Muscle layer of colon (tissue), 2 donors: ENCODE measurements at regions not wholly inside any gene's neighbourhood (a gene's known extent, or its start where the extent isn't known, plus 50 kb on each side); places are given as distances from the start of the nearest gene placed in this dataset.

Experiments
- H3K27ac ChIP-seq: one replicate; pipeline ENCODE4 v1.7.0; 2013; ENCODE audit warnings: low read depth, mild to moderate bottlenecking, low read length, moderate library complexity
- H3K27me3 ChIP-seq, 2 donors: one replicate each; pipeline ENCODE4 v1.7.0; 2013; ENCODE audit warnings: low read length in 2 of 2, mild to moderate bottlenecking in 2 of 2; ENCODE audit not compliant: insufficient read depth in 2 of 2, control insufficient read depth in 1 of 2
- H3K36me3 ChIP-seq: one replicate; pipeline ENCODE4 v1.7.0; 2013; ENCODE audit warnings: mild to moderate bottlenecking, low read length; ENCODE audit not compliant: insufficient read depth
- H3K4me1 ChIP-seq: one replicate; pipeline ENCODE4 v1.7.0; 2013; ENCODE audit warnings: mild to moderate bottlenecking, low read length; ENCODE audit not compliant: insufficient read depth
- H3K4me3 ChIP-seq, 2 donors: one replicate each; pipeline ENCODE4 v1.7.0; 2013; ENCODE audit warnings: low read length in 2 of 2, low read depth in 1 of 2, mild to moderate bottlenecking in 1 of 2, moderate library complexity in 1 of 2
- H3K9ac ChIP-seq: one replicate; pipeline ENCODE4 v1.7.0; 2013; ENCODE audit warnings: low read length
- H3K9me3 ChIP-seq: one replicate; pipeline ENCODE4 v1.7.0; 2013; ENCODE audit warnings: mild to moderate bottlenecking, low read length
- donor health status: abdominal sarcoma.
- donor health status: Adenocarcinoma of cecum.

- Histone ChIP-seq H3K9ac (no peak overlapping the region), H3K27me3 (no peaks in the 10 kb centered on the region), H3K9me3 (no peaks in the 10 kb centered on the region), H3K36me3 (no peaks in the 10 kb centered on the region), H3K27ac (no peak overlapping the region), H3K4me1 (peaks cover 6% of the 10 kb centered on the region), H3K4me3 (no peak overlapping the region)
These were observed 114.9 kb upstream of the TEX13D start for GRCh38 chrX:124217304-124218251.

- H3K27ac ChIP-seq: no peak overlapping the region
- no peaks in the 10 kb centered on the region for H3K9me3 ChIP-seq
- H3K36me3 ChIP-seq: no peaks in the 10 kb centered on the region
- no peak overlapping the region for H3K9ac ChIP-seq
- H3K4me3 ChIP-seq: no peak overlapping the region
- no peaks in the 10 kb centered on the region for H3K27me3 ChIP-seq
- peaks cover 2% of the 10 kb centered on the region for H3K4me1 ChIP-seq
These were observed 108.9 kb upstream of the TEX13D start for GRCh38 chrX:124223524-124223923.

GRCh38 chrX:124224528-124224927, 107.9 kb upstream of the TEX13D start:
- Histone ChIP-seq H3K9ac (no peak overlapping the region), H3K9me3 (no peaks in the 10 kb centered on the region), H3K27ac (no peak overlapping the region), H3K4me3 (no peak overlapping the region), H3K4me1 (no peaks in the 10 kb centered on the region), H3K36me3 (no peaks in the 10 kb centered on the region), H3K27me3 (no peaks in the 10 kb centered on the region)

GRCh38 chrX:124226129-124226528, 106.3 kb upstream of the TEX13D start:
- no peaks in the 10 kb centered on the region for H3K9me3 ChIP-seq

GRCh38 chrX:124228849-124229248, 103.6 kb upstream of the TEX13D start:
- H3K4me1 ChIP-seq: peaks cover 21% of the 10 kb centered on the region
- H3K27me3 ChIP-seq: no peaks in the 10 kb centered on the region

More at GRCh38 chrX:124226129-124226528, 106.3 kb upstream of the TEX13D start:
- H3K27me3 ChIP-seq: no peaks in the 10 kb centered on the region
- no peak overlapping the region for H3K27ac ChIP-seq
- no peak overlapping the region for H3K4me3 ChIP-seq
- H3K4me1 ChIP-seq: no peaks in the 10 kb centered on the region
- no peak overlapping the region for H3K9ac ChIP-seq
- H3K36me3 ChIP-seq: no peaks in the 10 kb centered on the region

GRCh38 chrX:124229374-124229773, 103.1 kb upstream of the TEX13D start:
- no peak overlapping the region for H3K4me3 ChIP-seq
- H3K9me3 ChIP-seq: no peaks in the 10 kb centered on the region
- H3K27ac ChIP-seq: no peak overlapping the region
- peaks cover 24% of the 10 kb centered on the region for H3K4me1 ChIP-seq
- H3K36me3 ChIP-seq: no peaks in the 10 kb centered on the region
- no peaks in the 10 kb centered on the region for H3K27me3 ChIP-seq
- H3K9ac ChIP-seq: no peak overlapping the region

More at GRCh38 chrX:124228849-124229248, 103.6 kb upstream of the TEX13D start:
- Histone ChIP-seq H3K27ac (no peak overlapping the region), H3K9ac (no peak overlapping the region), H3K36me3 (no peaks in the 10 kb centered on the region), H3K9me3 (no peaks in the 10 kb centered on the region), H3K4me3 (no peak overlapping the region)

- Histone ChIP-seq H3K36me3 (no peaks in the 10 kb centered on the region), H3K27ac (no peak overlapping the region), H3K9ac (no peak overlapping the region)
These were observed 101.6 kb upstream of the TEX13D start for GRCh38 chrX:124230655-124231450.

GRCh38 chrX:124231451-124231759, 101.1 kb upstream of the TEX13D start:
- Histone ChIP-seq H3K9ac (no peak overlapping the region), H3K9me3 (no peaks in the 10 kb centered on the region), H3K36me3 (no peaks in the 10 kb centered on the region), H3K4me1 (peaks cover 24% of the 10 kb centered on the region), H3K27ac (no peak overlapping the region), H3K27me3 (no peaks in the 10 kb centered on the region), H3K4me3 (no peak overlapping the region)

More at GRCh38 chrX:124230655-124231450, 101.6 kb upstream of the TEX13D start:
- Histone ChIP-seq H3K9me3 (no peaks in the 10 kb centered on the region), H3K4me3 (no peak overlapping the region), H3K4me1 (peaks cover 24% of the 10 kb centered on the region), H3K27me3 (no peaks in the 10 kb centered on the region)

- H3K27ac ChIP-seq: no peak overlapping the region
- no peaks in the 10 kb centered on the region for H3K27me3 ChIP-seq
- no peak overlapping the region for H3K9ac ChIP-seq
- H3K36me3 ChIP-seq: no peaks in the 10 kb centered on the region
- H3K4me1 ChIP-seq: peaks cover 24% of the 10 kb centered on the region
- no peak overlapping the region for H3K4me3 ChIP-seq
- no peaks in the 10 kb centered on the region for H3K9me3 ChIP-seq
These were observed 99.8 kb upstream of the TEX13D start for GRCh38 chrX:124232523-124233201.

GRCh38 chrX:124234348-124234747, 98.1 kb upstream of the TEX13D start:
- Histone ChIP-seq H3K36me3 (no peaks in the 10 kb centered on the region), H3K9me3 (no peaks in the 10 kb centered on the region), H3K27me3 (no peaks in the 10 kb centered on the region), H3K27ac (no peak overlapping the region), H3K4me1 (peaks cover 24% of the 10 kb centered on the region), H3K4me3 (no peak overlapping the region), H3K9ac (no peak overlapping the region)

- Histone ChIP-seq H3K27ac (no peak overlapping the region), H3K9ac (no peak overlapping the region), H3K9me3 (no peaks in the 10 kb centered on the region)
These were observed 94.2 kb upstream of the TEX13D start for GRCh38 chrX:124238268-124238667.

More at GRCh38 chrX:124238268-124238667, 94.2 kb upstream of the TEX13D start:
- Histone ChIP-seq H3K36me3 (no peaks in the 10 kb centered on the region), H3K27me3 (no peaks in the 10 kb centered on the region), H3K4me1 (peaks cover 6% of the 10 kb centered on the region), H3K4me3 (no peak overlapping the region)
